Dedifferentiated amniotic fluid mesenchymal stem cell (primary cell): ENCODE measurements at regions not wholly inside any gene's neighbourhood (a gene's known extent, or its start where the extent isn't known, plus 50 kb on each side); places are given as distances from the start of the nearest gene placed in this dataset.
"Not testable (repeated sequence)": the region's sequence is repeated elsewhere in the genome, so short reads cannot be mapped to it uniquely, and the experiment has no call there.

Experiments
- DNase-seq: peaks from one replicate; pipeline ENCODE4 v3.0.0-alpha.2; 2016; ENCODE audit errors: extremely low spot score

GRCh38 chr13:103466761-103467160 lies 400.5 kb upstream of the SLC10A2 start:
- no peak for DNase-seq

GRCh38 chr13:103460246-103460645 lies 394.0 kb upstream of the SLC10A2 start:
- not testable (repeated sequence) for DNase-seq

- DNase-seq = not testable (repeated sequence)
Measured at GRCh38 chr13:103457050-103457449, 390.8 kb upstream of the SLC10A2 start.

- DNase-seq = no peak
Measured at GRCh38 chr13:103451656-103452055, 385.4 kb upstream of the SLC10A2 start.

- no peak for DNase-seq
Measured at GRCh38 chr13:103443604-103444003, 377.4 kb upstream of the SLC10A2 start.

GRCh38 chr13:103437651-103438050 lies 371.4 kb upstream of the SLC10A2 start:
- no peak for DNase-seq

GRCh38 chr13:103436057-103436654 lies 369.9 kb upstream of the SLC10A2 start:
- no peak for DNase-seq

- DNase-seq = no peak
Measured at GRCh38 chr13:103431856-103432255, 365.6 kb upstream of the SLC10A2 start.

GRCh38 chr13:103430368-103430767 lies 364.2 kb upstream of the SLC10A2 start:
- DNase-seq = no peak

- DNase-seq = no peak
Measured at GRCh38 chr13:103410002-103410401, 343.8 kb upstream of the SLC10A2 start.

GRCh38 chr13:103406967-103407366 lies 340.8 kb upstream of the SLC10A2 start:
- no peak for DNase-seq

- DNase-seq = no peak
Measured at GRCh38 chr13:103405297-103405696, 339.1 kb upstream of the SLC10A2 start.

- DNase-seq = no peak
Measured at GRCh38 chr13:103403814-103404213, 337.6 kb upstream of the SLC10A2 start.

GRCh38 chr13:103403148-103403740 lies 337.0 kb upstream of the SLC10A2 start:
- DNase-seq = no peak

- DNase-seq = no peak
Measured at GRCh38 chr13:103395139-103395538, 328.9 kb upstream of the SLC10A2 start.

GRCh38 chr13:103394618-103395017 lies 328.4 kb upstream of the SLC10A2 start:
- DNase-seq = no peak

- DNase-seq = no peak
Measured at GRCh38 chr13:103391936-103392335, 325.7 kb upstream of the SLC10A2 start.

GRCh38 chr13:103388839-103389238 lies 322.6 kb upstream of the SLC10A2 start:
- DNase-seq = no peak

GRCh38 chr13:103386341-103386740 lies 320.1 kb upstream of the SLC10A2 start:
- no peak for DNase-seq

GRCh38 chr13:103373916-103374315 lies 307.7 kb upstream of the SLC10A2 start:
- no peak for DNase-seq

- no peak for DNase-seq
Measured at GRCh38 chr13:103371271-103371670, 305.1 kb upstream of the SLC10A2 start.

GRCh38 chr13:103370790-103371189 lies 304.6 kb upstream of the SLC10A2 start:
- DNase-seq = no peak

- DNase-seq = no peak
Measured at GRCh38 chr13:103358255-103358932, 292.2 kb upstream of the SLC10A2 start.
